NCI-H2196 treated with DMSO at 0.1 percent for 48 hours (cell line): ENCODE measurements at regions not wholly inside any gene's neighbourhood (a gene's known extent, or its start where the extent isn't known, plus 50 kb on each side); places are given as distances from the start of the nearest gene placed in this dataset.
A peak's percentile ranks its signal among the peaks of the same experiment; 100 is the strongest.

Experiments used
- DNase-seq: peaks from one replicate; lab custom pipeline; 2025; ENCODE audit not compliant: unreplicated experiment; lab: John Stamatoyannopoulos, UW

DNA sequence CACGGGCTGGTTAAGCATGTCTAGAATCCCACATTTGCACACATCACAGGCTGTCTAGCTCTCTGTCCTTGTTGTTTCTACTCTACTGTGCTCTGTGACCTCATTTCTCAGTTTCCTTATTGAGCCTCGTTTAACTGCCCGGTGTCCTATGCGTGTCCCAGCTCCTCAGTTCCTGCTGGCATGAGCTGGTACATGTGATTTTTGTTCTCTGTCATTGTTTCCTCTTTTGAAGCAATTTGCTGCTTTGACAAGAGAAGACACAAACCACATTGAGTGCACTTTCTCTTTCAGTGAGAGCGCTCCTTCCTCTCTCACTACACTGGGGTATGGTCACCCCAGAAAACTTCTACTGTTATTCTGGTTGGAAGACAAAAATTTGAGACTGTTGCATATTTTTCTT is 563.5 kb downstream of the PDCD6IP start:
- no peak for DNase-seq

DNA sequence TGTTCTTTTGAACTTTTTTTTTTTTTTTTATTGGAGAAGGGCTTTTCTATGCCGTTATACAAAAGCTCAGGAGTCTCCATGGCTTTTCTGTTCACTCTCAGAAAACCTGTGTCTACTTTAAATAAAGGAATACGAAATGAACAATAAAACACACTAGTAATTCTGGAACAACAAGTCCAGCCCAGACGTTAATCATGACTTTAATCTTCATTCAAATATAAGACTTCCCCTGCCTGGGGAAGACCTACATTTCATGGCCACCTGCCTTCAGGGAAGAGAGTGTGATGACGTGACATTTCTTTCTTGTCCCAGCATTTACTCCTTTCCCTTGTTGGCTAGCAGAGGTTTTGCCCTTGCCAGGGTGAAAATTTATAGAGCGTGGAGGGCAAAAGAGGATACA is 564.5 kb downstream of the PDCD6IP start:
- DNase-seq = no peak

DNA sequence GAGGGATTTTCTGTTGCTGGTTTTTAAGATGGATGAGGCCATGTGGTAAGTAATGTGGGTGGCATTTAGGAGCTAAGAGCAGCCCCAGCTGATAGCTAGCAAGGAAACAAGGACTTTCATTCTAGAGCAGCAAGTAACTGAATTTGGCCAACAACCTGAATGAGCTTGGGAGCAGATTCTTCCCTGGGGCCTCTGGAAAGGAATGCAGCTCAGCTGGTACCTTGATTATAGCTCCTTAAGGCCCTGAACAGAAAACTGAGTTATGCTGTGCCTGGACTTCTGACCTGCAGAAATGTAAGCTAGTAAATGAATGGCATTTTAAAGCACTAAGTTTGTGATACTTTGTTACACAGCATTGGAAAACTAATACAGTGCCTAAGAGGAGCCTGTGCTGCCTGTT is 565.5 kb downstream of the PDCD6IP start:
- DNase-seq = no peak

DNA sequence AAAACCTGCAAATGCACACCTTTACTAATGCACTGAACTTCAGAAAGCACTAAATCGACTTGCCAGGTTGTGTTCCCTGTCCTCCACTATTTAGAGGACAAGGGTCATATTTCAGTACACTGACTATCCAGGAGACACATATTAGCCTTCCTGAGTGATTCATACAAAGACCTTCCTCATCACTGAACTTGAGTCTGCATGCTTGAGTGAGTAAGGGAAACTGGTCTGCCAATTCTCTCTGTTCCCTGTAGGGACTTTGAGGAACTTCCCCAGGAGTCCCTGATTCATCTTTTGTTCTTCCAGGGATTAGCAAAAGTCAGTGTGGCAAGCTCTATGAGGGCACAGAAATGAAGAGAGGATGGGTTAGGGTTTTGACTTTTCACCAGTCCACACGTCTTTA is 565.9 kb downstream of the PDCD6IP start:
- DNase-seq = no peak

DNA sequence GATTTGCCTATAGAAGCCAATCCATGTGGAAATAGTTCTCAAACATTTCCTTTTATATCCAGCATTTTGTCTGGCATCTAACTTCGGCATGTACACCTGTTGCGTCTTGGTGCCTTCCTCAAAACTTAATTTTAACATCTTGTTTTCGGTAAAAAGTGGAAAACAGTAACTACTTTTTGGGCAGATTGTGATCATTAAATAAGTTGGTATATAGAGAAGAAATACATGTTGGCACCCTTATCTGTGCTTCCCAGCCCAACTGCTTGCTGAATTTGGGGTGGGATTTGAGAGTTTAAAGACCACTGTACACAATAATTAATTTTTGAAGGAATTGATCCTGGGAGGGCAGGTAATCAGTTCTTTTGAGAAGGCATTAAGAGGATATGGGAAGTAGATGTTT is 566.8 kb downstream of the PDCD6IP start:
- no peak for DNase-seq

DNA sequence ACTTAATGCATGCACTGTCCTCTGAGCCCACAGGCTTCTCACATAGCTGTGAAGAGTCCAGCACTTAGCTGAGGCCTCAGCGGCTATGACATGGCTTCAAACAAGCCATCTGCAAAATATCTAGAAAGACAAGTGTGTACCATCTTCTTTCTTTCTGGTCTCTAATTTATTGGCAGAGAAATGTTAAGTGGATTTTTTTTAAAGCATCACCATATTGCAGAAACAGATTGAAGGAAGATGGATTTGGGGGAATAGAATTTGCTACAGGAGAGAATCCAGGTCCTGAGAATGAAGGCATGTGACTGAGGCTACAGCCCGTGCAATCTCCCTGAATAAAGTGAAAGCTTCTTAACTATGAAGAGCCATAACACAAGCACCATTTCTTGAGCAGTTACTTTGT is 567.3 kb downstream of the PDCD6IP start:
- no peak for DNase-seq

DNA sequence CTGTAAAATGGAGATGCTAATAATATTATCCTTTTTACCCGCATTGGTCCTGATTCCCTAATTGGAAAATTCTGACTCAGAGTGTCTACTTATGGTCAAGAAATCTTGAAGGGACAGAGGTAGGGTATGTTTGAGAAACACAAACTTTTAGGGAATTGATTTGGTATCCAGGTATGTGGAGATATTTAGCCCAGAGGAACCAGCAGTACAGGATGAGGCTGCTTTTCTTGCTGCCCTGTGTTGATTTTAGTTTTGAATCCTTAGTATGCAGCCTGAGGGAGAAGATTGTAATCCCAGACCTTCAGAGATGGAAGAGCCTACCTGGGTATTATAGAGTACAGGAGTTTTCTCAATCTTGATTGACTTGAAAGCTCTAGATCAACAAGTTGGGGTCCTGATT is 569.1 kb downstream of the PDCD6IP start:
- DNase-seq = no peak

DNA sequence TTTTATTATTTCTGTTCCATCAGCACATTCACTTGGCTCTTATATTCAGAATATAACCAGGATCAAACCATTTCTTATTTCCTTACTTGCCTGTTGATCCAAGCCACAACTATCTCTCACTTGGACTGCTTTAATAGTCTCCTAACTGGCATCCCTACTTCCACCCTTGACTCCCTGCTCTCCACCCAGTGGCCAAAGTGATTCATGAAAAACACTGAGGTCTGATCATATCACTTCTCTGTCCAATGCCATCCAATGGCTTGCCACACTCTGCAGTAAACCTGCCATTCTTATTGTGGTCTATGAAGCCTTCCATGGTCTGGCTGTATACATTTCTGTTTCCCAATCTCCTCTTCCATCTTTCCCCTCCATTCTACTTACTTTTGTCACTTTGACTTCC is 576.1 kb downstream of the PDCD6IP start:
- no peak for DNase-seq

DNA sequence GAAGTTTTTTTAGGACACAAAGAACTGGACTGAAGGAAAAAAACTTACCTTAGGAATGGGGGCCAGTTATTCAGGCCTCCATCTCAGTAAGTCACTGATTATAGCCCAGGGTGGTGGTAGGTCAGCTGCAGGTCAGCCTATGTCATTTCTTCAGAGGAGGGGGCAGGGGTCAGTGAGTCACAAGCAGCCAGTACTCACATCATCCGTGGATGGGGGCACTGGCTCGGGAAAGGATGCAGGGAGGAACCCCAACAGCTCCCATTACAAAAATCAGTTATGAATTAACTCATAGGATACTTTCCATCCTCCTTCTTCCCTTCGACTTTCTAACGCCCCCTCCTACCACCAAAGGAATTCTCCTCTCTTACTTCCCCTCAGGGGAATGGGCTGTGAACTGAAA is 578.3 kb downstream of the PDCD6IP start:
- DNase-seq = no peak

DNA sequence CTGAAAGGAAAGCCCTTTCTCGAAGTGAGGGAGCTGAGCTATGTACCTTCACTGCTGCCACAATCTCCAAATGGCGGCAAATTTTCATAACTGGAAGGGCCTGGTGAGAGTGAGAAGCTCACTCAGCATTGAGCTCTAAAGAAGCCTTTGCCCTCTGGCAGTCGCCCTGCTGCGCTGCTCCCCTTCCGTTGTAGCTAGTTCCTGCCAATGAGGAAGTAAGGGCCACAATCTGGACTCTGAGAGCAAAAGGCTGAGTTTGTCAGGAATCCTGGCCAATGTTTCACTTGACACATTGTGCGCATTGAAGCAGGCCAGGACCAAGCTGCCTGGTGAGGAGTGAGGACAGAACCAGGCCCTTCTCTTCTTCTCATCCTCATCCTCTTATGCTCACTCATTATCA is 579.5 kb downstream of the PDCD6IP start:
- DNase-seq = no peak

DNA sequence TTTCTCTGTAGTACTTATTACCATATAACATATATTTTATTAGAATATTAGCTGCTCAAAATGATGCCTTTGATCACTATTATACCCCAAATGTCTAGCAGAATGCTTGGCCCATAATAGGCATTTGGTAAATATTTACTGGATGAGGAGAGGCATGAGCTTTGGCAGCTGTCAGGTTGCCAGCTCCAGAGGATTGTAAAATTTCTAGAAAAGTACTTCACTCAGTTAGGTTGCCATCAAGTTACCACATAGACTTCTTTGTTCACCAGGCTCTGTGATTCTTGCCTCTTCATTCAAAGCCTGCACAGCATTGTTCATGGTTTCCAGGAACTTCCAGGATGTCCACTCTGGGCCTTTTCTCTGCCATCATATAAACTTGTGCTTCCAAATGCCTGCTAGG is 582.8 kb downstream of the PDCD6IP start:
- DNase-seq = no peak

DNA sequence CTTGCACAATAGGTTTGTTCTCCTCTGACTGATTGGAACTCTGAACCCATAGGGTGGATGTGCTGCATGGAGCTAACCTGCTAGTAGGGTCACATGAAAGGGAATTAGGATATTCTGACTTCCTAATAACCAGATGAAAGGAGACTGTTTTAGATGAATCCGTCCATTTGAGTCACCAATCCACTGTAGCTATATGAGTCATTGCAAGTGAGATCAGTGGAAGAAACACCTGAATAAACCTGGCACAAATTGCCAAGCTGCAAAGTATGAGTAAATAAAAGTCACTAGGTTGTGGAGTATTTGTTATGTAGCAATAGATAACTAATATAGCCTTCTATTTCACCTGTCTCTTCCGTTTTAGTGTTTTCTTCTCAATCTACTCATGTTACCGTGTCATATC is 584.4 kb downstream of the PDCD6IP start:
- DNase-seq = peak; percentile 47

DNA sequence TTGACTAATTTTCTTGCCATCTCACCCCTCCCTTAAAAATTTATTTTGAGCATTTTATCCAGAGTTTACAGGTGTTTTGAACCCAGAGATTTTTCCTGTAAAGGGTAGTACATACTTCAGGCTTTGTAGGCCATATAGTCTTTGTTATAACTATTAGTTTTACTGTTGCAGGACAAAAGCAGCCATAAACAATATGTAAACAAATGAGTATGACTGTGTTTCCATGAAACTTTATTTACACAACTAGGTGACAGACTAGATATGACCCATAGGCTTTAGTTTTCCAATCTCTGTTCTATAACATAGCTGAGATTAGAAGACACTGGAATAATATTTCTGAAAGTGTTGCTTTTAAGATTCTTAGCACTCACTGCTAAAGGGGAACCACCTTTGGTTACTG is 587.9 kb downstream of the PDCD6IP start:
- no peak for DNase-seq

DNA sequence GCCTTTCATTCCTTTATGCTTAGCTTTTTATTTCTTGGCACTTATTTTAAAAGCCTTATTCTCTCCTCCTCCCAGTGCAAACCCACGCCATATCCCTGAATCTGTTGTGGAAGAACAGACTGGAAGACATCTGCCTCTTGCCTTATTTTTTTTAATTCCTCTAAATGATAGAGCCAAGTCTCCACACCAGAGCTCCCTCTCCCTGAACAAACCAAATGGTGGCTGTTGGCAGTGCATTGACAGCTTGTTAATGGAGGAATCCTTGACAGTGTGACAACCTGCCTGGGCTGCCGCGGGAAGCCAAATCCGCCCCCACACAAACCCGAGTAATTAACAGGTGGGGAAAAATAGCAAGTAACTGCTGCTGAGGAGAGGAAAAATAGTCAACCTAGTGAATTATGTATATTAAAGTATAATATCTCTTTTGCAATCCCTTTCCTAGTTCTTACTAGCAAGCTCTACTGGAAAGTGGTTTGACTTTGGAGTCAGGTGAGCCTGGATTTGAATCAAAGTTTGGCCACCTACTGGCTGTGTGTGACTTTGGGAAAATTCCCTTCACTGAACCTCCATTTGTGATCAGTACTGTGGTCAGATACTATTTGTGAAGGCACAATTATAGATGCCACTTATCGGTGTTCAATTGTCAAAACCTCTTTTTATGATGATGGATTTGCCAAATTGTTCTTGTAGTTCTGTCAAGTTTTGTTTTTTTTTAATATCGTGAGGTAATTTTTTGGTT is 589.6 kb downstream of the PDCD6IP start:
- no peak for DNase-seq

DNA sequence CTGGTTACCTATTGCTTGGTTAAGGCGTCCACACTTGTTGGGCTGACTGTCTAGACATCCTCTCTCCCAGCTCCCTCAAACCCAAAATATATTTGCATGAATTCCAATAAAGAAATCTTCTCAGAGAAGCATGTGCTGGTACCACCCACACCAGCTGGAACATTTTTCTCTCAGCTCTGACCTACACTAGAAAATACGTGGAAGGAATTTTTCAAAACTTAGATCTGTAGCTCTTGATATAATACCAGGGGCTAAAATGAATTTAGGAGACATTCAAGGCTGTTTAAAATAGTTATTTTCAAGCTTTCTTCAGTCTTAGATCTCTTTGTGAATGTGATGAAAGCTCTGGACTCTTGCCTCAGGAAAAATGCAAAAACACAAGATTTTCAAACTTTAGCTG is 590.4 kb downstream of the PDCD6IP start:
- DNase-seq = no peak

DNA sequence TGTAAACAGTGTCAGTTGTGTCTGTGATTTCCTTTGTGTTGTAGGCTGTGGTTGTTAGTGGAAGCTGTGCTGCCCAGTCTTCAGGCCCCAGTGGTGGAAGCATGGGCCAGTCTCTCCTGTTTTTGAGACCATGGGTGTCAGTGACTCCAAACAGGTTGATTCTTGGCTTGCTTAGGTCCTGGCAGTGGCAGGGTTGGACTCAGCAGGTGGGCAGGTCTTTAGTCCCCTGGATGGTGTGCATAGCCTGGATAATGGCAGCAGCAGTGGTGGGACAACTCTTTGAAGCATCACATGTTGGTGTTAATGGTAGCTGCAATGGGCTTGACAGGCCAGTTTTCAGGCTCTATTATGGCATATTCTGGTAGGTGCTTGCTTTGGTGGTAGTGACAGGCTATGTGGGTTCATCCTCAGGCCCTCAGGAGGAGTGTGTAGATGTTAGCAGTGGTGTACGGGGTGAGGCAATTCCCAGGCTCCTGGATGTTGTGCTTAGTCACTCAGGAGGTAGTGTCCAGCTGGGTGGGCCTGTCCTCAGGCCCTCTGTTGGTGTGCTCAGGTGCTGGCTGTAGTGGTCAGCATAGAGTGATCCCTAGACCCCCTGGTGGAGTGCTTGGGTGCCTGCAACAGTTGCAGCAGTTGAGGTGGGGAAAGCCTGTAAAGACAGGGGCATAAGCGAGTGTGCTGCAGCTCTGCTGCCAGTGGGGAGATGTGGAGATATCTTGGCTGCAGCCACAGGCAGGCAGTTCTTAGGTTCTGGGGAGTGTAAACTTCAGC is 596.7 kb downstream of the PDCD6IP start:
- no peak for DNase-seq

DNA sequence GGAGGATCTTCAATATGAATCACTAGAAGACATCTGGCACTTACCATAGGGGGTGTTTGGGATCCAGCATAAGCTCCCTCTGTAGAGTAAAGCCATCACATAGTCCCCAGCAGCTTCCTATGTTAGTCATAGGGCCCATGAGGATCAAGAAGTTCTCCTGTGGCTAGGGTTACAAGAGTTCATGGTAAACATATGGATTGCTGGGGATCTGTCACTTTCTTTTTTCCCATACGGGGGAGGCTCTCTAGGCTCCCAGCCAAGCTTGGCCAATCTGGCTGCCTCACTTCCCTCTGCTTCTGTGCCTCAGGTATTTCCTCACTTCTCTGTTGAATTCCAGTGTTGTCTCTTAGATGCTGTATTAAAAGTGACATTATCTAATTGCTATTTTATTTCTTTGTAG is 597.9 kb downstream of the PDCD6IP start:
- DNase-seq = no peak

DNA sequence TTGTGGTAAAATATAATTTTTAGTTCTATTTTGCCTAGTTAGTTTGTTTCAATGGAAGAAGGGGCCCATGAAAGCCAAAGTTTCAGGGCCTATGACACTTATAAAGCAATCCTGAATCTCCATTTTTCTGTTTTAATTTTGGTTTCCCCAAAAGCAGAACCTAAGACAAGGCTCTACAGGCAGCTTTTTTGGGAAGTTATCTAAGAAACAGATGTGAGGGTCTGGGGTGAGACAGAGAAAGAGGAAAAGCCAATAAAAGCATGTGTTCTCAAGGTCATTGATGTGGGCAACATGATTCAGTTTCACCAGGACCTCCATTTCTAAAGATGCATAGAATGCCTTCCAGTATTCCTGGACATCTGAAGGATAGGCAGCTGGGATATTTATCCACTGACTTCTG is 598.5 kb downstream of the PDCD6IP start:
- no peak for DNase-seq

DNA sequence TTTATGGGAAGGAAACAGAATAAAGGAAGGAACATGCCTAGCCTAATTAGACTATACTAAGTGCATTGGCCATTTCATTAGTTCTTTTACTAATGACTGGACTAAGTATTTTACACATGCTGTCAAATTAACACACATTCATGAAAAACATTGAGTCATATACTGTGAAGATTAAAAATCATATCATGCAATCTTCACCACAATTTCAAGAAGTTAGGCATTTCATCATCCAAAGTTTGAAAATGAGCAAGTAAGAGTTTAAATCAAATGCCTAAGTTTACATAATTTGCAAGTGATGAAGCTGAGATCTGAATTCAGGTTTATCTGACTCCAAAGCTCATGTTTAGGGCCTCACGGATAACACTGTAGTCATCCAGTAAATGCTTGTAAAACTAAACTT is 601.0 kb downstream of the PDCD6IP start:
- no peak for DNase-seq

DNA sequence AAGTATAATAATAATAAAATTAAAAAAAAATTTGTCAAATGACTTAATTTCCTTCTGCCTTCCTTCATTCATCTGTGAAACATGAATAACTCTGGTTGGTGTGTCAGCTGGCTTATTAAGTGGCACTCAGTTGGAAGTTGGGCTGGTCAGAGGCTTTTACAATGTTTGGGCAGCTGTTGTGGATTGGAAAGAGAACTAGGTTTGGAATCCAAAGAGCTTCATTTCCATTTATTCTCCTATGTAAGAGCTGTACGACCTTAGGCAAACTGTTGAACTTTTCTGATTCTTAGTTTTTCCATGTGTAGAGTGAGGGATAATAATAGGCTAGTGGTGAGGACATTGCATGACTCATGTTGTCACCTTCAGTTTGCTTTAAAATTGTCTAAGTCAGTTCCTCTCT is 606.7 kb downstream of the PDCD6IP start:
- DNase-seq = peak; percentile 3

DNA sequence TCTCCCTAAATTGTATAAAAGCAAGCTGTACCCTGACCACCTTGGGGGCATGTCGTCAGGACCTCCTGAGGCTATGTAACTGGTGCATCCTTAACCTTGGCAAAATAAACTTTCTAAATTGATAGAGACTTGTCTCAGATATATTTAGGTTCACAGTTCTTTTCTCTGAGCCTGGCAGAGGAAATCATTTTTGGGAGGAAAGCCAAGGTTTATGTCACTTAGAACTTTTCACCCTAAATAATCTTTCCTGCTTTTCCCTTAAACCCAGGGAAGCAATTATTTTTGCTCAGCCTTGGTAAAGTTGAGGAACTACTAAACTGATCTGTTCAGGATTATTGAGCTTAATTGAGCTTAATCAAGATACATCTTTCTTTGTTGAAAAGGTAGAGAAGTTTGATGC is 608.9 kb downstream of the PDCD6IP start:
- no peak for DNase-seq

DNA sequence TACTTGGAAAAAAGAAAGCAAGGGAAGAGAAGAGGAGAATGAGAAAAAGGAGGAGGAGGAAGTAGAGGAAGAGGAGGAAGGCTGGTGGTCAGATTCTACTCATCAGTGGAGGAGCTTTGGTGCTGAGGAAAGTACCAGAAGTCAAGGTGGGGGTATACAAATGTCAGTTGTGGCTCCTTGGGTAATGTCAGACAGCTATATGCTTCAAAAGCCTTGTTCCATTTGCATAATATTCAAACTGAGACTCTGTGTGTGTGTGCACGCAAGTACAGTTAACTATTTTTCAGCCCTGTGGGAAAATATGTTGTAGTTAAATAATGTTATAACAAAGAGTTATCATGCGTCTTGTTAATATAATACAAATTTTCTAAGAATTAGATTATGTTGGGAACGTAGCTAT is 609.7 kb downstream of the PDCD6IP start:
- no peak for DNase-seq

DNA sequence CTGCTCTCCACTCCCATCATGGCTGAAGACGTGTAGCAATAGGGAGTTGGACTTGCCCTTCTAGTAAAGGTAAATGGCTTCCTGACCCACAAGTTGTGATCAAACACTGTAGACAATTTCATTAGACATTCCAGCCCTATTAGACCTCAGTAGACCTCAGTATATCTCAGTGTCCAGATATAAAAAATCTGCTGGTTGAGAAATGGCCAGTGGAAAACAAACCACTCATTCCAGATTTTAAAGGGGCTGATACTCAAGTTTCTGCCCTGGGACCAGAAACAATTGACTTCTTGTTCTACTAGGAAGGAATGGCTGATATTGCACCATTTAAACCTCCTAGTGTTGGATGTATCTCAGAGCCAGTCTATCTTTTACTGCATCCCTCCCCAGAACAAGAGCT is 613.2 kb downstream of the PDCD6IP start:
- no peak for DNase-seq
